Breast epithelium (tissue), 4 donors: ENCODE measurements at regions not wholly inside any gene's neighbourhood (a gene's known extent, or its start where the extent isn't known, plus 50 kb on each side); places are given as distances from the start of the nearest gene placed in this dataset.

ENCODE experiments used
- DNase-seq, 2 donors: peaks; one replicate each; pipeline ENCODE4 v3.0.0-alpha.2; 2019; ENCODE audit warnings: low spot score in 2 of 2
- H3K27ac ChIP-seq, 2 donors: fragments of 200-600 bp; sonication (generic) in 1 of 2; one replicate each; pipeline ENCODE4 v1.5.1; 2016 to 2019; ENCODE audit warnings: mild to moderate bottlenecking in 1 of 2
- H3K27me3 ChIP-seq, 2 donors: fragments of 200-600 bp; sonication (generic) in 1 of 2; one replicate each; pipeline versions ENCODE4 v1.5.1 to v1.6.0; 2017 to 2019; ENCODE audit warnings: control low read depth in 1 of 2, mild to moderate bottlenecking in 1 of 2
- H3K36me3 ChIP-seq: fragments of 200-600 bp; one replicate; pipeline ENCODE4 v1.5.1; 2019
- H3K4me1 ChIP-seq, 2 donors: fragments of 200-600 bp; sonication (generic); one replicate each; pipeline ENCODE4 v1.5.1; 2016 to 2019; ENCODE audit warnings: control low read depth in 1 of 2
- H3K4me3 ChIP-seq, 3 donors: fragments of 200-600 bp; sonication (generic); 1 replicate in 2 of 3; 2 replicates in 1 of 3; pipeline ENCODE4 v1.5.1; 2016 to 2019; ENCODE audit warnings: mild to moderate bottlenecking in 3 of 3, moderate library complexity in 2 of 3
- H3K9me3 ChIP-seq, 2 donors: fragments of 200-600 bp; sonication (generic) in 1 of 2; one replicate each; pipeline ENCODE4 v1.5.1; 2016 to 2019; ENCODE audit warnings: control low read depth in 1 of 2
- CTCF ChIP-seq, 3 donors: fragments of 450-650 bp; IDR thresholded peaks; one replicate each; pipeline ENCODE4 v1.5.1; 2016 to 2017; ENCODE audit warnings: antibody characterized with exemption in 3 of 3, mild to moderate bottlenecking in 3 of 3, moderate library complexity in 3 of 3
- POLR2A ChIP-seq: fragments of 450-650 bp; IDR thresholded peaks from one replicate; pipeline ENCODE4 v1.6.1; 2016; ENCODE audit warnings: antibody characterized with exemption, mild to moderate bottlenecking, moderate library complexity
- POLR2AphosphoS5 ChIP-seq, 3 donors: sonication (generic); formaldehyde crosslinking; IDR thresholded peaks; one replicate each; pipeline ENCODE4 v1.6.1; 2017; ENCODE audit warnings: antibody characterized with exemption in 3 of 3
- intact Hi-C: fragments of 100-400 bp; cut with DNase I; formaldehyde crosslinking; loops from one replicate; pipeline ENCODE4 v1.15.1; 2023; ENCODE audit warnings: low total_unique reads

- no peak for DNase-seq
- no peaks in the 10 kb centered on the region for H3K4me1 ChIP-seq
- H3K4me3 ChIP-seq = no peak overlapping the region
- H3K9me3 ChIP-seq = peaks cover 0 to 14% of the 10 kb centered on the region in 2 donors
- no peak overlapping the region for H3K27ac ChIP-seq
- H3K27me3 ChIP-seq = peaks cover 0 to 3% of the 10 kb centered on the region in 2 donors
- no peak for TF ChIP-seq POLR2AphosphoS5 (IDR thresholded peaks at IDR 0.05)
- intact Hi-C loops = no loop called here
- no peaks in the 10 kb centered on the region for H3K36me3 ChIP-seq
Observed at GRCh38 chrX:28042826-28043564, 61.7 kb upstream of the DCAF8L1 start.

GRCh38 chrX:28042260-28042659 lies 61.0 kb upstream of the DCAF8L1 start:
- DNase-seq = no peak
- Histone ChIP-seq H3K4me3 (no peak overlapping the region), H3K36me3 (no peaks in the 10 kb centered on the region), H3K9me3 (peaks cover 0 to 14% of the 10 kb centered on the region in 2 donors), H3K4me1 (no peaks in the 10 kb centered on the region), H3K27me3 (peaks cover 0 to 3% of the 10 kb centered on the region in 2 donors), H3K27ac (no peak overlapping the region)
- TF ChIP-seq POLR2AphosphoS5 (IDR thresholded peaks at IDR 0.05) (no peak), POLR2A (no peak), CTCF (IDR thresholded peaks at IDR 0.05) (no peak)
- intact Hi-C loops = no loop called here

GRCh38 chrX:28039258-28039657 lies 58.0 kb upstream of the DCAF8L1 start:
- Histone ChIP-seq H3K4me1 (no peaks in the 10 kb centered on the region), H3K36me3 (no peaks in the 10 kb centered on the region), H3K9me3 (peaks cover 0 to 14% of the 10 kb centered on the region in 2 donors), H3K27me3 (peaks cover 0 to 3% of the 10 kb centered on the region in 2 donors), H3K27ac (no peak overlapping the region), H3K4me3 (no peak overlapping the region)
- no peak for DNase-seq
- no peak for TF ChIP-seq POLR2AphosphoS5 (IDR thresholded peaks at IDR 0.05)
- no peak for TF ChIP-seq CTCF (IDR thresholded peaks at IDR 0.05)
- no peak for TF ChIP-seq POLR2A
- intact Hi-C loops = no loop called here
